ENCODE measurements at regions not wholly inside any gene's neighbourhood (a gene's known extent, or its start where the extent isn't known, plus 50 kb on each side); places are given as distances from the start of the nearest gene placed in this dataset.
A peak's percentile ranks its signal among the peaks of the same experiment; 100 is the strongest.
"Not testable (repeated sequence)": the region's sequence is repeated elsewhere in the genome, so short reads cannot be mapped to it uniquely, and the experiment has no call there.

GRCh38 chr4:64640402-64640801 is 231.2 kb upstream of the TECRL start:
- not testable (repeated sequence) for H3K4me3 ChIP-seq (ENCODE audit: low read length); H3K9ac ChIP-seq (ENCODE audit: low read length); H3K9me3 ChIP-seq (ENCODE audit: control insufficient read depth, low read depth, low read length); H3K36me3 ChIP-seq (ENCODE audit: control insufficient read depth, low read depth, low read length); H3K4me1 ChIP-seq (ENCODE audit: control insufficient read depth, low read depth, low read length); H3K27me3 ChIP-seq (ENCODE audit: control insufficient read depth, insufficient read depth, low read length); H3K27ac ChIP-seq (ENCODE audit: low read length)

- Histone ChIP-seq H3K9ac (ENCODE audit: low read length) (no peak overlapping the region), H3K27me3 (ENCODE audit: control insufficient read depth, insufficient read depth, low read length) (no peaks in the 10 kb centered on the region), H3K4me1 (ENCODE audit: control insufficient read depth, low read depth, low read length) (no peaks in the 10 kb centered on the region), H3K9me3 (ENCODE audit: control insufficient read depth, low read depth, low read length) (peaks cover 5% of the 10 kb centered on the region), H3K36me3 (ENCODE audit: control insufficient read depth, low read depth, low read length) (no peaks in the 10 kb centered on the region), H3K4me3 (ENCODE audit: low read length) (no peak overlapping the region), H3K27ac (ENCODE audit: low read length) (no peak overlapping the region)
These were observed 216.2 kb upstream of the TECRL start for GRCh38 chr4:64625438-64625837.

- Histone ChIP-seq H3K36me3 (ENCODE audit: control insufficient read depth, low read depth, low read length) (no peaks in the 10 kb centered on the region), H3K27me3 (ENCODE audit: control insufficient read depth, insufficient read depth, low read length) (no peaks in the 10 kb centered on the region), H3K9ac (ENCODE audit: low read length) (no peak overlapping the region), H3K4me3 (ENCODE audit: low read length) (no peak overlapping the region), H3K27ac (ENCODE audit: low read length) (no peak overlapping the region), H3K9me3 (ENCODE audit: control insufficient read depth, low read depth, low read length) (peaks cover 2% of the 10 kb centered on the region), H3K4me1 (ENCODE audit: control insufficient read depth, low read depth, low read length) (no peaks in the 10 kb centered on the region)
These were observed 208.6 kb upstream of the TECRL start for GRCh38 chr4:64617800-64618199.

GRCh38 chr4:64614276-64614675 is 205.0 kb upstream of the TECRL start:
- no peaks in the 10 kb centered on the region for H3K9me3 ChIP-seq (ENCODE audit: control insufficient read depth, low read depth, low read length)
- H3K4me1 ChIP-seq (ENCODE audit: control insufficient read depth, low read depth, low read length) = no peaks in the 10 kb centered on the region
- no peaks in the 10 kb centered on the region for H3K27me3 ChIP-seq (ENCODE audit: control insufficient read depth, insufficient read depth, low read length)
- no peak overlapping the region for H3K27ac ChIP-seq (ENCODE audit: low read length)
- H3K9ac ChIP-seq (ENCODE audit: low read length) = no peak overlapping the region
- no peaks in the 10 kb centered on the region for H3K36me3 ChIP-seq (ENCODE audit: control insufficient read depth, low read depth, low read length)
- no peak overlapping the region for H3K4me3 ChIP-seq (ENCODE audit: low read length)

GRCh38 chr4:64613046-64613445 is 203.8 kb upstream of the TECRL start:
- no peaks in the 10 kb centered on the region for H3K27me3 ChIP-seq (ENCODE audit: control insufficient read depth, insufficient read depth, low read length)
- H3K36me3 ChIP-seq (ENCODE audit: control insufficient read depth, low read depth, low read length) = no peaks in the 10 kb centered on the region
- H3K9ac ChIP-seq (ENCODE audit: low read length) = no peak overlapping the region
- no peak overlapping the region for H3K27ac ChIP-seq (ENCODE audit: low read length)
- H3K4me3 ChIP-seq (ENCODE audit: low read length) = no peak overlapping the region
- no peaks in the 10 kb centered on the region for H3K9me3 ChIP-seq (ENCODE audit: control insufficient read depth, low read depth, low read length)
- H3K4me1 ChIP-seq (ENCODE audit: control insufficient read depth, low read depth, low read length) = no peaks in the 10 kb centered on the region

GRCh38 chr4:64598066-64598465 is 188.8 kb upstream of the TECRL start:
- H3K4me3 ChIP-seq (ENCODE audit: low read length) = no peak overlapping the region
- H3K27me3 ChIP-seq (ENCODE audit: control insufficient read depth, insufficient read depth, low read length) = no peaks in the 10 kb centered on the region
- H3K36me3 ChIP-seq (ENCODE audit: control insufficient read depth, low read depth, low read length) = no peaks in the 10 kb centered on the region
- H3K4me1 ChIP-seq (ENCODE audit: control insufficient read depth, low read depth, low read length) = peaks cover 11% of the 10 kb centered on the region
- no peaks in the 10 kb centered on the region for H3K9me3 ChIP-seq (ENCODE audit: control insufficient read depth, low read depth, low read length)
- H3K9ac ChIP-seq (ENCODE audit: low read length) = no peak overlapping the region
- no peak overlapping the region for H3K27ac ChIP-seq (ENCODE audit: low read length)

GRCh38 chr4:64594723-64595122 is 185.5 kb upstream of the TECRL start:
- H3K4me3 ChIP-seq (ENCODE audit: low read length) = peak overlapping the region; percentile 17
- no peaks in the 10 kb centered on the region for H3K9me3 ChIP-seq (ENCODE audit: control insufficient read depth, low read depth, low read length)
- peaks cover 11% of the 10 kb centered on the region for H3K4me1 ChIP-seq (ENCODE audit: control insufficient read depth, low read depth, low read length)
- H3K36me3 ChIP-seq (ENCODE audit: control insufficient read depth, low read depth, low read length) = no peaks in the 10 kb centered on the region
- no peak overlapping the region for H3K9ac ChIP-seq (ENCODE audit: low read length)
- H3K27me3 ChIP-seq (ENCODE audit: control insufficient read depth, insufficient read depth, low read length) = no peaks in the 10 kb centered on the region
- H3K27ac ChIP-seq (ENCODE audit: low read length) = no peak overlapping the region

GRCh38 chr4:64588507-64588906 is 179.3 kb upstream of the TECRL start:
- H3K27ac ChIP-seq (ENCODE audit: low read length) = no peak overlapping the region
- H3K9ac ChIP-seq (ENCODE audit: low read length) = no peak overlapping the region
- no peaks in the 10 kb centered on the region for H3K4me1 ChIP-seq (ENCODE audit: control insufficient read depth, low read depth, low read length)
- no peaks in the 10 kb centered on the region for H3K36me3 ChIP-seq (ENCODE audit: control insufficient read depth, low read depth, low read length)
- no peaks in the 10 kb centered on the region for H3K9me3 ChIP-seq (ENCODE audit: control insufficient read depth, low read depth, low read length)
- H3K4me3 ChIP-seq (ENCODE audit: low read length) = no peak overlapping the region
- H3K27me3 ChIP-seq (ENCODE audit: control insufficient read depth, insufficient read depth, low read length) = no peaks in the 10 kb centered on the region

GRCh38 chr4:64584981-64585557 is 175.8 kb upstream of the TECRL start:
- H3K9me3 ChIP-seq (ENCODE audit: control insufficient read depth, low read depth, low read length) = no peaks in the 10 kb centered on the region
- H3K36me3 ChIP-seq (ENCODE audit: control insufficient read depth, low read depth, low read length) = no peaks in the 10 kb centered on the region
- H3K4me1 ChIP-seq (ENCODE audit: control insufficient read depth, low read depth, low read length) = peaks cover 8% of the 10 kb centered on the region
- H3K27me3 ChIP-seq (ENCODE audit: control insufficient read depth, insufficient read depth, low read length) = no peaks in the 10 kb centered on the region
- no peak overlapping the region for H3K27ac ChIP-seq (ENCODE audit: low read length)
- no peak overlapping the region for H3K4me3 ChIP-seq (ENCODE audit: low read length)
- H3K9ac ChIP-seq (ENCODE audit: low read length) = no peak overlapping the region

GRCh38 chr4:64584125-64584524 is 174.9 kb upstream of the TECRL start:
- no peaks in the 10 kb centered on the region for H3K36me3 ChIP-seq (ENCODE audit: control insufficient read depth, low read depth, low read length)
- no peak overlapping the region for H3K4me3 ChIP-seq (ENCODE audit: low read length)
- H3K27ac ChIP-seq (ENCODE audit: low read length) = no peak overlapping the region
- no peak overlapping the region for H3K9ac ChIP-seq (ENCODE audit: low read length)
- H3K4me1 ChIP-seq (ENCODE audit: control insufficient read depth, low read depth, low read length) = peaks cover 8% of the 10 kb centered on the region
- H3K27me3 ChIP-seq (ENCODE audit: control insufficient read depth, insufficient read depth, low read length) = no peaks in the 10 kb centered on the region
- H3K9me3 ChIP-seq (ENCODE audit: control insufficient read depth, low read depth, low read length) = no peaks in the 10 kb centered on the region

- H3K4me1 ChIP-seq (ENCODE audit: control insufficient read depth, low read depth, low read length) = peaks cover 8% of the 10 kb centered on the region
- no peak overlapping the region for H3K27ac ChIP-seq (ENCODE audit: low read length)
- H3K9ac ChIP-seq (ENCODE audit: low read length) = no peak overlapping the region
- H3K4me3 ChIP-seq (ENCODE audit: low read length) = no peak overlapping the region
- H3K9me3 ChIP-seq (ENCODE audit: control insufficient read depth, low read depth, low read length) = no peaks in the 10 kb centered on the region
- H3K36me3 ChIP-seq (ENCODE audit: control insufficient read depth, low read depth, low read length) = no peaks in the 10 kb centered on the region
- H3K27me3 ChIP-seq (ENCODE audit: control insufficient read depth, insufficient read depth, low read length) = no peaks in the 10 kb centered on the region
These were observed 173.2 kb upstream of the TECRL start for GRCh38 chr4:64582492-64582891.

- Histone ChIP-seq H3K9ac (ENCODE audit: low read length) (no peak overlapping the region), H3K9me3 (ENCODE audit: control insufficient read depth, low read depth, low read length) (no peaks in the 10 kb centered on the region), H3K27ac (ENCODE audit: low read length) (no peak overlapping the region), H3K4me3 (ENCODE audit: low read length) (no peak overlapping the region), H3K4me1 (ENCODE audit: control insufficient read depth, low read depth, low read length) (peaks cover 8% of the 10 kb centered on the region), H3K36me3 (ENCODE audit: control insufficient read depth, low read depth, low read length) (no peaks in the 10 kb centered on the region), H3K27me3 (ENCODE audit: control insufficient read depth, insufficient read depth, low read length) (no peaks in the 10 kb centered on the region)
These were observed 172.2 kb upstream of the TECRL start for GRCh38 chr4:64581422-64581821.

Measured in iPS-18a (cell line).